Caco-2 (cell line): ENCODE measurements at regions not wholly inside any gene's neighbourhood (a gene's known extent, or its start where the extent isn't known, plus 50 kb on each side); places are given as distances from the start of the nearest gene placed in this dataset.

Experiments used
- BruUV-seq: library from RNA; stranded (reverse); fragments of 400-500 nt; replicated peaks from 2 replicates; lab custom pipeline; 2021; lab: Mats Ljungman, UMichigan
- CTCF ChIA-PET: fragments of 300-600 bp; sonication (Branson Sonifier 250); formaldehyde crosslinking; loops from one replicate; lab custom pipeline; 2022; ENCODE audit warnings: antibody characterized with exemption; lab: Charles Lee
- POLR2A ChIA-PET: fragments of 300-600 bp; sonication (Branson Sonifier 250); formaldehyde crosslinking; loops from one replicate; lab custom pipeline; 2022; ENCODE audit warnings: antibody characterized with exemption; lab: Charles Lee
- DNase-seq, 2 experiments: peaks; one replicate each; pipeline versions ENCODE4 v3.0.0 to v3.0.0-alpha.2; 2020 to 2022
- H3K27me3 ChIP-seq: replicated peaks from 2 replicates; pipeline ENCODE4 v1.6.0; 2011; ENCODE audit warnings: low read length; ENCODE audit not compliant: control insufficient read depth, insufficient read depth
- H3K36me3 ChIP-seq: 2 replicates; pipeline ENCODE4 v1.5.1; 2011; ENCODE audit warnings: low read length; ENCODE audit not compliant: control insufficient read depth, insufficient read depth
- H3K4me1 ChIP-seq: fragments of 250-450 bp; sonication (Bioruptor Pico); 2 replicates; pipeline ENCODE4 v1.5.1; 2020; ENCODE audit warnings: mild to moderate bottlenecking
- H3K4me3 ChIP-seq: 2 replicates; pipeline ENCODE4 v1.5.1; 2011; ENCODE audit warnings: low read depth, mild to moderate bottlenecking, control low read depth, low read length
- H3K9me3 ChIP-seq: fragments of 250-450 bp; sonication (Bioruptor Pico); 2 replicates; pipeline ENCODE4 v1.5.1; 2020; ENCODE audit warnings: mild to moderate bottlenecking, moderate library complexity
- H3K27ac Mint-ChIP-seq: one replicate; pipeline ENCODE4 v1.8.0; 2022; ENCODE audit warnings: mixed read lengths; ENCODE audit not compliant: unreplicated experiment
- H3K27me3 Mint-ChIP-seq: one replicate; pipeline ENCODE4 v1.8.0; 2022; ENCODE audit warnings: mixed read lengths; ENCODE audit not compliant: insufficient read depth, unreplicated experiment
- H3K36me3 Mint-ChIP-seq: one replicate; pipeline ENCODE4 v1.8.0; 2022; ENCODE audit warnings: mild to moderate bottlenecking, mixed read lengths; ENCODE audit not compliant: insufficient read depth, unreplicated experiment
- H3K4me1 Mint-ChIP-seq: one replicate; pipeline ENCODE4 v1.8.0; 2022; ENCODE audit warnings: low read depth, mixed read lengths; ENCODE audit not compliant: unreplicated experiment
- H3K4me3 Mint-ChIP-seq: one replicate; pipeline ENCODE4 v1.8.0; 2022; ENCODE audit warnings: mild to moderate bottlenecking, moderate library complexity, mixed read lengths; ENCODE audit not compliant: unreplicated experiment
- H3K9me3 Mint-ChIP-seq: one replicate; pipeline ENCODE4 v1.8.0; 2022; ENCODE audit warnings: mixed read lengths; ENCODE audit not compliant: unreplicated experiment
- CTCF ChIP-seq, 2 experiments: fragments of 200-600 bp in 1 of 2; IDR thresholded peaks; 1 replicate in 1 of 2; 2 replicates in 1 of 2; pipeline versions ENCODE4 v1.5.1 to v1.8.0; 2011 to 2022; ENCODE audit warnings: antibody characterized with exemption in 1 of 2, control low read depth in 1 of 2, inconsistent platforms in 1 of 2, low read depth in 1 of 2, low read length in 1 of 2, mild to moderate bottlenecking in 1 of 2, moderate library complexity in 1 of 2; ENCODE audit not compliant: insufficient read depth in 1 of 2, severe bottlenecking in 1 of 2, unreplicated experiment in 1 of 2
- intact Hi-C: fragments of 100-400 bp; cut with micrococcal nuclease; formaldehyde crosslinking; loops from one replicate; pipeline ENCODE4 v1.10.0; 2022; ENCODE audit not compliant: unreplicated experiment

DNA sequence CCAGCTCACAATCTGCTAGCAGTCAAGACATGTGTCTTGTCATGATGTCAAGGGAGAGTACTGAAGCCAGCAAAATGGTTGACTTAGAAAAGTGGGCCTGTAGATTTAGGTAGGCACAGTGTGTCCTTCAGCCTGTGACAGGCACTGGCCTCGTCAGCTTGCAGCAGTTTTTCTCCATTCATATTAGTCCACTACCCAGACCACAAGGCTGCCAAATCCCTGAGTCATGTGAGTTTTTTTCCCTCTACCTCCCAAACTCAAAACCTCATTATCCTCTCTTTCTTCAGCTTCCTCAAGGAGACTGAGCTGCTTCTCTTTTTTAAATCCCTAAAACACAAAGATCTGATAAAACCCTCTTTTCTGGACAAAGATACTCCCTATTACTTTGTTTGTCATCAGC is 102.6 kb upstream of the HS3ST3A1 start:
- Histone ChIP-seq H3K36me3 (no peaks in the 10 kb centered on the region), H3K9me3 (no peaks in the 10 kb centered on the region), H3K4me1 (no peaks in the 10 kb centered on the region), H3K4me3 (no peak overlapping the region), H3K27me3 (no peaks in the 10 kb centered on the region)
- H3K4me3 Mint-ChIP-seq: no peak overlapping the region
- no TSS peak for BruUV-seq
- H3K27me3 Mint-ChIP-seq: no peaks in the 10 kb centered on the region
- no peaks in the 10 kb centered on the region for H3K9me3 Mint-ChIP-seq
- no peak for DNase-seq
- H3K27ac Mint-ChIP-seq: no peak overlapping the region
- no peaks in the 10 kb centered on the region for H3K36me3 Mint-ChIP-seq
- intact Hi-C loops: no loop called here
- no peak for TF ChIP-seq CTCF (IDR thresholded peaks at IDR 0.05; ENCODE audit: insufficient read depth in 1 of 2, low read depth in 1 of 2, low read length in 1 of 2, severe bottlenecking in 1 of 2, unreplicated experiment in 1 of 2)
- ChIA-PET POLR2A (no interaction called here), CTCF (no interaction called here)
- no peaks in the 10 kb centered on the region for H3K4me1 Mint-ChIP-seq

- CTCF ChIA-PET: no interaction called here
- Mint-ChIP-seq H3K4me3 (no peak overlapping the region), H3K4me1 (no peaks in the 10 kb centered on the region), H3K27ac (no peak overlapping the region), H3K36me3 (no peaks in the 10 kb centered on the region), H3K27me3 (no peaks in the 10 kb centered on the region), H3K9me3 (no peaks in the 10 kb centered on the region)
- no peak for TF ChIP-seq CTCF (IDR thresholded peaks at IDR 0.05; ENCODE audit: insufficient read depth in 1 of 2, low read depth in 1 of 2, low read length in 1 of 2, severe bottlenecking in 1 of 2, unreplicated experiment in 1 of 2)
- H3K36me3 ChIP-seq: no peaks in the 10 kb centered on the region
- H3K4me3 ChIP-seq: no peak overlapping the region
- H3K4me1 ChIP-seq: no peaks in the 10 kb centered on the region
- H3K9me3 ChIP-seq: no peaks in the 10 kb centered on the region
- POLR2A ChIA-PET: no interaction called here
- intact Hi-C loops: no loop called here
- no TSS peak for BruUV-seq
- DNase-seq: no peak
- H3K27me3 ChIP-seq: no peaks in the 10 kb centered on the region
Measured at GRCh38 chr17:13705221-13705620, 103.5 kb upstream of the HS3ST3A1 start.

- intact Hi-C loops: no loop called here
- no peaks in the 10 kb centered on the region for H3K36me3 Mint-ChIP-seq
- H3K27me3 Mint-ChIP-seq: no peaks in the 10 kb centered on the region
- no peaks in the 10 kb centered on the region for H3K9me3 ChIP-seq
- H3K4me3 ChIP-seq: no peak overlapping the region
- BruUV-seq: no TSS peak
- ChIA-PET POLR2A (no interaction called here), CTCF (no interaction called here)
- H3K4me1 Mint-ChIP-seq: no peaks in the 10 kb centered on the region
- TF ChIP-seq CTCF (IDR thresholded peaks at IDR 0.05; ENCODE audit: insufficient read depth in 1 of 2, low read depth in 1 of 2, low read length in 1 of 2, severe bottlenecking in 1 of 2, unreplicated experiment in 1 of 2): no peak
- H3K9me3 Mint-ChIP-seq: no peaks in the 10 kb centered on the region
- H3K4me1 ChIP-seq: no peaks in the 10 kb centered on the region
- no peak for DNase-seq
- no peaks in the 10 kb centered on the region for H3K36me3 ChIP-seq
- H3K27ac Mint-ChIP-seq: no peak overlapping the region
- H3K27me3 ChIP-seq: no peaks in the 10 kb centered on the region
- no peak overlapping the region for H3K4me3 Mint-ChIP-seq
Measured at GRCh38 chr17:13721705-13722104, 120.0 kb upstream of the HS3ST3A1 start.
